Subcutaneous abdominal adipose tissue (tissue), 5 donors: ENCODE measurements at regions not wholly inside any gene's neighbourhood (a gene's known extent, or its start where the extent isn't known, plus 50 kb on each side); places are given as distances from the start of the nearest gene placed in this dataset.

Source experiments
- H3K27ac ChIP-seq: one replicate; pipeline ENCODE4 v1.7.0; 2013; ENCODE audit warnings: low read depth, mild to moderate bottlenecking, inconsistent platforms, low read length, moderate library complexity
- H3K27me3 ChIP-seq, 5 donors: one replicate each; pipeline ENCODE4 v1.7.0; 2013; ENCODE audit warnings: low read length in 5 of 5, inconsistent platforms in 1 of 5; ENCODE audit not compliant: control insufficient read depth in 5 of 5, insufficient read depth in 4 of 5
- H3K36me3 ChIP-seq, 5 donors: one replicate each; pipeline ENCODE4 v1.7.0; 2013; ENCODE audit warnings: low read length in 5 of 5; ENCODE audit not compliant: control insufficient read depth in 5 of 5, insufficient read depth in 5 of 5
- H3K4me1 ChIP-seq, 5 donors: one replicate each; pipeline ENCODE4 v1.7.0; 2013; ENCODE audit warnings: low read length in 5 of 5, mild to moderate bottlenecking in 3 of 5, moderate library complexity in 1 of 5; ENCODE audit not compliant: control insufficient read depth in 5 of 5, insufficient read depth in 5 of 5
- H3K4me3 ChIP-seq, 5 donors: one replicate each; pipeline ENCODE4 v1.7.0; 2013; ENCODE audit warnings: low read length in 5 of 5, low read depth in 1 of 5
- H3K9ac ChIP-seq, 5 donors: one replicate each; pipeline ENCODE4 v1.7.0; 2013; ENCODE audit warnings: low read length in 5 of 5, mild to moderate bottlenecking in 4 of 5, moderate library complexity in 3 of 5
- H3K9me3 ChIP-seq, 5 donors: one replicate each; pipeline ENCODE4 v1.7.0; 2013; ENCODE audit warnings: low read length in 5 of 5; ENCODE audit not compliant: control insufficient read depth in 5 of 5
- donor health status: healthy.
- donor health status: healthy.
- donor health status: healthy.
- donor health status: healthy.
- donor health status: healthy.

GRCh38 chr21:17925000-17925610 is 105.9 kb upstream of the C21orf91 start:
- Histone ChIP-seq H3K36me3 (no peaks in the 10 kb centered on the region), H3K27me3 (no peaks in the 10 kb centered on the region), H3K9ac (no peak overlapping the region), H3K9me3 (no peaks in the 10 kb centered on the region), H3K27ac (no peak overlapping the region), H3K4me3 (no peak overlapping the region), H3K4me1 (peaks cover 0 to 11% (median 7%) of the 10 kb centered on the region in 5 donors)

GRCh38 chr21:17921579-17922530 is 102.7 kb upstream of the C21orf91 start:
- no peaks in the 10 kb centered on the region for H3K9me3 ChIP-seq
- no peaks in the 10 kb centered on the region for H3K27me3 ChIP-seq
- H3K36me3 ChIP-seq = no peaks in the 10 kb centered on the region
- H3K4me3 ChIP-seq = no peak overlapping the region
- no peak overlapping the region for H3K9ac ChIP-seq
- H3K27ac ChIP-seq = peak overlapping the region; percentile 20
- H3K4me1 ChIP-seq = peaks cover 0 to 6% (median 5%) of the 10 kb centered on the region in 5 donors

- no peak overlapping the region for H3K4me3 ChIP-seq
- no peaks in the 10 kb centered on the region for H3K9me3 ChIP-seq
- no peak overlapping the region for H3K27ac ChIP-seq
- H3K36me3 ChIP-seq = no peaks in the 10 kb centered on the region
- H3K27me3 ChIP-seq = peaks cover 0 to 3% (median 0%) of the 10 kb centered on the region in 5 donors
- no peak overlapping the region for H3K9ac ChIP-seq
- no peaks in the 10 kb centered on the region for H3K4me1 ChIP-seq
Measured at GRCh38 chr21:17915976-17916375, 96.8 kb upstream of the C21orf91 start.

GRCh38 chr21:17911628-17912027 is 92.5 kb upstream of the C21orf91 start:
- Histone ChIP-seq H3K9me3 (no peaks in the 10 kb centered on the region), H3K27ac (no peak overlapping the region), H3K36me3 (no peaks in the 10 kb centered on the region), H3K27me3 (peaks cover 0 to 3% (median 0%) of the 10 kb centered on the region in 5 donors), H3K4me3 (no peak overlapping the region), H3K9ac (no peak overlapping the region), H3K4me1 (no peaks in the 10 kb centered on the region)

GRCh38 chr21:17903929-17904639 is 84.9 kb upstream of the C21orf91 start:
- peaks cover 0 to 16% (median 8%) of the 10 kb centered on the region in 5 donors for H3K4me1 ChIP-seq
- no peaks in the 10 kb centered on the region for H3K9me3 ChIP-seq

GRCh38 chr21:17903029-17903806 is 84.1 kb upstream of the C21orf91 start:
- Histone ChIP-seq H3K27ac (no peak overlapping the region), H3K4me3 (no peak overlapping the region), H3K36me3 (no peaks in the 10 kb centered on the region), H3K9me3 (no peaks in the 10 kb centered on the region), H3K4me1 (peaks cover 0 to 16% (median 8%) of the 10 kb centered on the region in 5 donors), H3K9ac (no peak overlapping the region), H3K27me3 (peaks cover 0 to 3% (median 0%) of the 10 kb centered on the region in 5 donors)

More at GRCh38 chr21:17903929-17904639, 84.9 kb upstream of the C21orf91 start:
- no peak overlapping the region for H3K27ac ChIP-seq
- no peaks in the 10 kb centered on the region for H3K36me3 ChIP-seq
- H3K27me3 ChIP-seq = peaks cover 0 to 3% (median 0%) of the 10 kb centered on the region in 5 donors
- H3K9ac ChIP-seq = peak overlapping the region in 1 of 5 donors; percentile 16
- H3K4me3 ChIP-seq = no peak overlapping the region

GRCh38 chr21:17901458-17902079 is 82.4 kb upstream of the C21orf91 start:
- no peak overlapping the region for H3K4me3 ChIP-seq

GRCh38 chr21:17900990-17901385 is 81.8 kb upstream of the C21orf91 start:
- Histone ChIP-seq H3K9ac (no peak overlapping the region), H3K9me3 (peaks cover 0 to 3% (median 0%) of the 10 kb centered on the region in 5 donors), H3K4me1 (peaks cover 0 to 16% (median 8%) of the 10 kb centered on the region in 5 donors), H3K4me3 (no peak overlapping the region), H3K36me3 (no peaks in the 10 kb centered on the region), H3K27me3 (peaks cover 0 to 3% (median 0%) of the 10 kb centered on the region in 5 donors), H3K27ac (no peak overlapping the region)

More at GRCh38 chr21:17901458-17902079, 82.4 kb upstream of the C21orf91 start:
- Histone ChIP-seq H3K36me3 (no peaks in the 10 kb centered on the region), H3K9me3 (peaks cover 0 to 2% (median 0%) of the 10 kb centered on the region in 5 donors), H3K27ac (no peak overlapping the region), H3K4me1 (peaks cover 0 to 16% (median 8%) of the 10 kb centered on the region in 5 donors), H3K9ac (no peak overlapping the region), H3K27me3 (peaks cover 0 to 3% (median 0%) of the 10 kb centered on the region in 5 donors)
